ENCODE measurements at regions not wholly inside any gene's neighbourhood (a gene's known extent, or its start where the extent isn't known, plus 50 kb on each side); places are given as distances from the start of the nearest gene placed in this dataset.

DNA sequence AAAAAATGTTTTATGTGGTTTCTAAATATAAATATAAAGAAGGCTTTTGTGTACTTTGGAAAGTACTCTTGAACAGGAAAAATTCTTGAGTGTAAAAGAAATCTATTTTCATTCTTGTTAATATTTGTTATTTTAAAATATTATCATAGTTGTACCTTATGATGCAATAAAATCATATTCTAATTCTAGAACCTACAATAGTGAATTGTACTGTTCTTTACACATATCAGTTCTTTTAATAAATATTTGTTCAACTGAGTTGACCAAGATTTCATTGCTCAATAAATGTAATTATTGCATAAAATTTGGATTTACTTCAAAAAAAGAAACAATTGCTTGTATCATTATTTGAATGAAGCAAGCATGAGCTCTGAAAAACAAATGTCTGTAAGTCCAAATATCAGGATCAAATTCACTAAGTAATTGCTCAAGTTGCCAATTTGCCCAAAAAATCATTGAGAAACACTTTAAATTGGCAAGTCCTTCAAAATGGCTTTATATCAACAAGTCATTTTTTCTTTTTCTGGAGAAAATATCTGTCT is 191.6 kb upstream of the SLC16A7 start:
- H3K27ac ChIP-seq (ENCODE audit: low read depth, low read length) = no peak overlapping the region
- no peak for DNase-seq (ENCODE audit: insufficient read length, low spot score, missing footprints)
- no peak overlapping the region for H3K4me2 ChIP-seq (ENCODE audit: insufficient read depth, low read length)

DNA sequence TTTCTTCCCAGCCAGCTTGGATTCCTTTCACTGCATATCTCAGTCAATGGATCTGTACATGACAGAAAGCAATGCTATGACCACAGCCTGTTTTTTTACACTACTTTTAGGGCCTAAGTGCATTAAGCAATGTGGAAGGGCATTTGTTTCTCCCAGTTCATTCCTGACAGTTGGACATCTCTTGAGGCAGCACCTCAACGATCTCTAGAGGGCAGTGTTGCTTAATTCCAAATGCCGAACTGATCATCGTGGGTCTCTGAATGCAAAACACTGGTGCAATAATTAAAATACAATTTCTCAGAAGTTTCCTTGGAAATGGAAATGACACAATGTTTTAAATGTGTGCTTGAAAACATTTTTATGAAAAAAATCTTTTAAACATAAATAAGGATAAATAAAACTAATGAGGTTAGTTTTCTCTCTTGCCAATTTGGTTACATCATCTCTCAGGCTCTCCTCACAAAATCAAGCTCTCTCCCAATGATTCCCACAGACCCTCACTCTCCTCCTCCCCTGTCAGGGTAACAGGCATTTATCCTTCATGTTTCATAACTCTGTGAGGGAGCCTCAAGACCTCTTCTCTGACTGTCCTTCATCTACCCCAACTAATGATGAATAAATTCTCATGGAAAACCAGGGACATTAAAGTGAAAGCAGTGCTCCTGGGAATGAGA is 192.4 kb upstream of the SLC16A7 start:
- H3K4me1 ChIP-seq (ENCODE audit: insufficient read depth, low read length) = no peaks in the 10 kb centered on the region
- no peaks in the 10 kb centered on the region for H3K79me2 ChIP-seq (ENCODE audit: insufficient read depth, low read length)
- no peaks in the 10 kb centered on the region for H3K36me3 ChIP-seq (ENCODE audit: insufficient read depth, low read length)
- peak overlapping the region; percentile 72 for H3K4me2 ChIP-seq (ENCODE audit: insufficient read depth, low read length)
- no peaks in the 10 kb centered on the region for H3K27me3 ChIP-seq (ENCODE audit: insufficient read depth, low read length)
- no peak overlapping the region for H3K27ac ChIP-seq (ENCODE audit: low read depth, low read length)
- peak overlapping the region; percentile 75 for H2AFZ ChIP-seq (ENCODE audit: low read length)
- no peaks in the 10 kb centered on the region for H4K20me1 ChIP-seq (ENCODE audit: insufficient read depth, low read length)
- DNase-seq (ENCODE audit: insufficient read length, low spot score, missing footprints) = peak; percentile 56
- TF ChIP-seq, protein P1, sequence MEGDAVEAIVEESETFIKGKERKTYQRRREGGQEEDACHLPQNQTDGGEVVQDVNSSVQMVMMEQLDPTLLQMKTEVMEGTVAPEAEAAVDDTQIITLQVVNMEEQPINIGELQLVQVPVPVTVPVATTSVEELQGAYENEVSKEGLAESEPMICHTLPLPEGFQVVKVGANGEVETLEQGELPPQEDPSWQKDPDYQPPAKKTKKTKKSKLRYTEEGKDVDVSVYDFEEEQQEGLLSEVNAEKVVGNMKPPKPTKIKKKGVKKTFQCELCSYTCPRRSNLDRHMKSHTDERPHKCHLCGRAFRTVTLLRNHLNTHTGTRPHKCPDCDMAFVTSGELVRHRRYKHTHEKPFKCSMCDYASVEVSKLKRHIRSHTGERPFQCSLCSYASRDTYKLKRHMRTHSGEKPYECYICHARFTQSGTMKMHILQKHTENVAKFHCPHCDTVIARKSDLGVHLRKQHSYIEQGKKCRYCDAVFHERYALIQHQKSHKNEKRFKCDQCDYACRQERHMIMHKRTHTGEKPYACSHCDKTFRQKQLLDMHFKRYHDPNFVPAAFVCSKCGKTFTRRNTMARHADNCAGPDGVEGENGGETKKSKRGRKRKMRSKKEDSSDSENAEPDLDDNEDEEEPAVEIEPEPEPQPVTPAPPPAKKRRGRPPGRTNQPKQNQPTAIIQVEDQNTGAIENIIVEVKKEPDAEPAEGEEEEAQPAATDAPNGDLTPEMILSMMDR (IDR thresholded peaks at IDR 0.05; ENCODE audit: extremely low read depth, low read depth, low read length) = peak; percentile 89
- H3K4me3 ChIP-seq (ENCODE audit: insufficient read depth, low read length) = peak overlapping the region; percentile 55
- no peaks in the 10 kb centered on the region for H3K9me3 ChIP-seq (ENCODE audit: low read depth, low read length)

More for the DNA sequence above, 191.6 kb upstream of the SLC16A7 start:
- Histone ChIP-seq H3K36me3 (ENCODE audit: insufficient read depth, low read length) (no peaks in the 10 kb centered on the region), H3K4me3 (ENCODE audit: insufficient read depth, low read length) (no peak overlapping the region), H3K4me1 (ENCODE audit: insufficient read depth, low read length) (no peaks in the 10 kb centered on the region), H4K20me1 (ENCODE audit: insufficient read depth, low read length) (no peaks in the 10 kb centered on the region), H2AFZ (ENCODE audit: low read length) (no peak overlapping the region), H3K9me3 (ENCODE audit: low read depth, low read length) (no peaks in the 10 kb centered on the region), H3K27me3 (ENCODE audit: insufficient read depth, low read length) (no peaks in the 10 kb centered on the region), H3K79me2 (ENCODE audit: insufficient read depth, low read length) (no peaks in the 10 kb centered on the region)
- TF ChIP-seq, protein P1 (IDR thresholded peaks at IDR 0.05; ENCODE audit: extremely low read depth, low read depth, low read length) = no peak

DNA sequence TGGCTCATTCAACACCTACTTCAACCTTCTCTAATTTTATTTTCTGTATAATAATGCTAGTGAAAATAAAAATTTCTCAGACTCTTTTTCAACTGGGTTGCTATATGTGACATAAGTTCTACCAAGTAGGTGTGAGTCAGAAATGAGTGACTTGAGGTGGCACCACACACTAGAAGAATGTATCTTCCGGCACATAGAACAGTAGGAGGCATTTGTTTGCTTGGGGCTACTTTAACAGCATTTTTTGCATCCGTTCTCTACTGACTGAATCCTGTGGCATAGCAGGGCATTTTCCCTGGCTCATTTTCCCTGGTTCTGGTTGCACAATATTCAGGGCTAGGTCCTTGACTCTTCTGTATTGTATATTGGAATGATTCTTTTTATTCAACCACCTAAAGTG is 194.0 kb upstream of the SLC16A7 start:
- Histone ChIP-seq H3K36me3 (ENCODE audit: insufficient read depth, low read length) (no peaks in the 10 kb centered on the region), H3K4me2 (ENCODE audit: insufficient read depth, low read length) (no peak overlapping the region), H2AFZ (ENCODE audit: low read length) (no peak overlapping the region), H3K4me1 (ENCODE audit: insufficient read depth, low read length) (no peaks in the 10 kb centered on the region), H3K9me3 (ENCODE audit: low read depth, low read length) (no peaks in the 10 kb centered on the region), H4K20me1 (ENCODE audit: insufficient read depth, low read length) (no peaks in the 10 kb centered on the region), H3K27ac (ENCODE audit: low read depth, low read length) (no peak overlapping the region), H3K4me3 (ENCODE audit: insufficient read depth, low read length) (no peak overlapping the region), H3K27me3 (ENCODE audit: insufficient read depth, low read length) (no peaks in the 10 kb centered on the region), H3K79me2 (ENCODE audit: insufficient read depth, low read length) (no peaks in the 10 kb centered on the region)
- no peak for DNase-seq (ENCODE audit: insufficient read length, low spot score, missing footprints)
- TF ChIP-seq, protein P1 (IDR thresholded peaks at IDR 0.05; ENCODE audit: extremely low read depth, low read depth, low read length) = no peak

DNA sequence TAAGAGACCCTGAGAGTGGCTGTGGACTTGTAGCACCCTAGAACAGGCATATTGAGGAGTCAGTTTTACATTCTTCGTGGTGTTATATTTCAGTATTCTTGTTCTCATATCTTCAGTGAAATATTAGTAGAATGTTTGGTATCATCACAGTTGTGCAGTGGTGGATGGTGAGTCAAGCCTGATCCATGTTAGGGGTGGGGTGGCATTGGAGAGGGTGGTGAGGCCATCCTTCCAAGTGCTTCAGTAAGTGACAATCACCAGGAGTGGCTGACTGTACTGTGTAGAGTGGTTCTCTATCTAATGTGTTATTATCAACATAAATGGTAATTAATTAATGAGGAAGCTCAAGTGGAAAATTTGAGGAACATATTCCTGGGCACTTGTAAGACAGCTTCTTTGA is 197.7 kb upstream of the SLC16A7 start:
- Histone ChIP-seq H3K27ac (ENCODE audit: low read depth, low read length) (no peak overlapping the region), H3K9me3 (ENCODE audit: low read depth, low read length) (no peaks in the 10 kb centered on the region), H3K4me3 (ENCODE audit: insufficient read depth, low read length) (no peak overlapping the region), H3K36me3 (ENCODE audit: insufficient read depth, low read length) (no peaks in the 10 kb centered on the region), H3K4me2 (ENCODE audit: insufficient read depth, low read length) (no peak overlapping the region), H2AFZ (ENCODE audit: low read length) (no peak overlapping the region), H3K4me1 (ENCODE audit: insufficient read depth, low read length) (no peaks in the 10 kb centered on the region), H3K79me2 (ENCODE audit: insufficient read depth, low read length) (no peaks in the 10 kb centered on the region), H3K27me3 (ENCODE audit: insufficient read depth, low read length) (no peaks in the 10 kb centered on the region), H4K20me1 (ENCODE audit: insufficient read depth, low read length) (no peaks in the 10 kb centered on the region)
- TF ChIP-seq, protein P1 (IDR thresholded peaks at IDR 0.05; ENCODE audit: extremely low read depth, low read depth, low read length) = no peak
- no peak for DNase-seq (ENCODE audit: insufficient read length, low spot score, missing footprints)

All from osteoblast (primary cell).